HS-27A (cell line): ENCODE measurements at regions not wholly inside any gene's neighbourhood (a gene's known extent, or its start where the extent isn't known, plus 50 kb on each side); places are given as distances from the start of the nearest gene placed in this dataset.

Experiments used
- DNase-seq: peaks from one replicate; pipeline ENCODE4 v3.0.0-alpha.2; 2012; ENCODE audit warnings: low read depth, missing footprints

- DNase-seq = no peak
Measured at GRCh38 chr11:97149741-97150140, 759.9 kb downstream of the JRKL start.

GRCh38 chr11:97157221-97157740 is 767.5 kb downstream of the JRKL start:
- DNase-seq = no peak

GRCh38 chr11:97158243-97158642 is 768.4 kb downstream of the JRKL start:
- no peak for DNase-seq

- no peak for DNase-seq
Measured at GRCh38 chr11:97163631-97164191, 773.9 kb downstream of the JRKL start.

- DNase-seq = no peak
Measured at GRCh38 chr11:97201743-97202612, 812.2 kb downstream of the JRKL start.

- DNase-seq = no peak
Measured at GRCh38 chr11:97202613-97203292, 812.9 kb downstream of the JRKL start.

GRCh38 chr11:97218011-97218410 is 828.2 kb downstream of the JRKL start:
- no peak for DNase-seq

- no peak for DNase-seq
Measured at GRCh38 chr11:97223647-97224046, 833.8 kb downstream of the JRKL start.

- no peak for DNase-seq
Measured at GRCh38 chr11:97224396-97224795, 834.6 kb downstream of the JRKL start.

- no peak for DNase-seq
Measured at GRCh38 chr11:97225794-97226193, 836.0 kb downstream of the JRKL start.

- DNase-seq = no peak
Measured at GRCh38 chr11:97229936-97230335, 840.1 kb downstream of the JRKL start.

- no peak for DNase-seq
Measured at GRCh38 chr11:97231231-97231630, 841.4 kb downstream of the JRKL start.

- DNase-seq = no peak
Measured at GRCh38 chr11:97234016-97234415, 844.2 kb downstream of the JRKL start.

GRCh38 chr11:97237151-97237550 is 847.3 kb downstream of the JRKL start:
- DNase-seq = no peak

- DNase-seq = no peak
Measured at GRCh38 chr11:97247601-97248000, 857.8 kb downstream of the JRKL start.

GRCh38 chr11:97254790-97255189 is 865.0 kb downstream of the JRKL start:
- DNase-seq = no peak

- DNase-seq = no peak
Measured at GRCh38 chr11:97259434-97259833, 869.6 kb downstream of the JRKL start.

GRCh38 chr11:97259884-97260283 is 870.1 kb downstream of the JRKL start:
- DNase-seq = no peak

- no peak for DNase-seq
Measured at GRCh38 chr11:97263183-97263858, 873.5 kb downstream of the JRKL start.

- no peak for DNase-seq
Measured at GRCh38 chr11:97269527-97269926, 879.7 kb downstream of the JRKL start.

- no peak for DNase-seq
Measured at GRCh38 chr11:97279341-97279740, 889.5 kb downstream of the JRKL start.

- no peak for DNase-seq
Measured at GRCh38 chr11:97280347-97280746, 890.5 kb downstream of the JRKL start.
